HG02943 (cell line): ENCODE measurements at regions not wholly inside any gene's neighbourhood (a gene's known extent, or its start where the extent isn't known, plus 50 kb on each side); places are given as distances from the start of the nearest gene placed in this dataset.

Source experiments
- ATAC-seq: cut with Tn5 transposase; IDR thresholded peaks from one replicate; pipeline ENCODE4 v1.9.1; 2021; ENCODE audit warnings: mild to moderate bottlenecking, low read depth, moderate library complexity; ENCODE audit not compliant: unreplicated experiment

DNA sequence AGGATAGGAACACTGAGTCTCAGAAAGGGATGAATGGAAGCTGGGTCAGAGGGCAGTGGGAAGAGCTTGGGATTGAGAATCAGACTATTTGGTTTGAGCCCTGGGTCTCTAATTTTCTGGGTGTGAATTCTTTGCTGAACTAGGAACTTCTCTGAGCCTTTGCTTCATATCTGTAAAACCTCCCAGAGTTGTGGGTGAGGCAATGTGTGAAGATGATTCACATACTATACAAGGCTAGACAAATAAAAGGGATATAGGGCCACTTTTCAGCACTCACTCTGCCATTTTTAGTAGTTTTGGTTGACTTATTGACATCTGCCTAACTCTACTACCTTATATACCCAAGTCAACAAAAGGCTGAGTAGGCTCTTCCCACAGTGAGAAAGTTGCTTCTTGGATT lies 77.7 kb upstream of the JUN start:
- ATAC-seq, result no peak

DNA sequence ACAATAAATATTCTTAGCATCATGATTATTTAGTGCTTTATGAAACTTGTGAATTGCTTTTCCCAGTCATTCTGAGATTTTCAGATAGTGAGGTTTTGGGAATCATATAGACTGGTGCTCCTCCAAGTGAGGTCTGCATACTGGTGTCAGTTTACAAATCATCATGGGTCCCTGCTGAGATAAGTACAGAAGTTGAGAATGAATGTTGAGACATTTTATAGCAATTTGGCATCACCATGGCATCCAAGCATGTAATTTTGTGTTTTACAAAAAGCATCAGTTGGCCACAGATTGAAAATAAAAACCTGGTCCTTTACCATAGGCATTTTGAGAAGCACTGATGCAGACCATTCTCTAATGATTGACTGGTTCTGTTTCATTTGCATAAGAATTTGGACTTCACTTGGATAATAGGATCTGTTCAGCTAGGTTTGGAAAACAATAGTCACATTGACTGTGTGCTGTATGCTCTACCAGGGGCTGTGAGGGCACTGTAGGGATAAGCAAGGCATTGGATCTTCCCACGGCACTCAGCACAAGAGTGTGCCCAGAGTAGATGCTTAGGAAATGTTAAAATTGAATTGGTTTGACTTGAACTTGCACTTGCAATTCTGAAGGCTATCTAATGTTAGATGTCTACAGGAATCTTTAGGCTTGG lies 79.0 kb upstream of the JUN start:
- ATAC-seq, result no peak

DNA sequence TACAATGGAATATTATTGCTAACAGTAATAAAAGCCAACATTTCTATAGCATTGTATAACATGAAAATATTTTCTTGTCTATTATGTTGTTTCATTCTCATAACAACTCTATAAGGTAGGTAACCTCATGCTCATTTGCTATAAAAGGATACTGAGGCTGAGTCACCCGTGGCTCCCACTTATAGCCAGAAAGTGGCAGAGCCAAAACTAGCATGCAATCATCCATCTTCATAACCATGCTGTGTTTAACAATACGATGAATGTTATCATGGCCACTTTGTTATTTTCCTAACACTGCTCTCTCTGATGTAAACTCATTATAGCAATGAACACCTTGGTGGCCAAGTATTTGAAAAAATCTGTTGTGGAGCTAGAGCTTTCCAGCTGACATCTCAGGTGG lies 80.8 kb upstream of the JUN start:
- ATAC-seq, result no peak

DNA sequence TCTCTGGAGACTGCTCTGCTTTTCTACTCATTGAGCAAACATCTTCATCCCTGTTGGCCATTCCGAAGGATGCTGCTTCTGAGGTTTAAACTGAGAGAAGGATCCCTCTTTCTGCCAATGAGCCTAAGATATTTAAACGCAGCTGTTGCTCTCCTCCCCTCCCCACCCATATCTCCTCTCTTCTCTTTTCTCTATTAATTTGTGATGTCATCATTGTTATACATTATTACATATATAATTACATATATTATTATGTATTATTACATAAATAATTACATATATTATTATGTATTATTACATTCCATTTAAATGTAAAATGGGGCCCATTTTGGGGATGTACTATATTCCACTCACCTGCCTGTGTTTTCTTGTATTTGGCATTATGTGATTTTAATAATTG lies 82.7 kb upstream of the JUN start:
- no peak for ATAC-seq

DNA sequence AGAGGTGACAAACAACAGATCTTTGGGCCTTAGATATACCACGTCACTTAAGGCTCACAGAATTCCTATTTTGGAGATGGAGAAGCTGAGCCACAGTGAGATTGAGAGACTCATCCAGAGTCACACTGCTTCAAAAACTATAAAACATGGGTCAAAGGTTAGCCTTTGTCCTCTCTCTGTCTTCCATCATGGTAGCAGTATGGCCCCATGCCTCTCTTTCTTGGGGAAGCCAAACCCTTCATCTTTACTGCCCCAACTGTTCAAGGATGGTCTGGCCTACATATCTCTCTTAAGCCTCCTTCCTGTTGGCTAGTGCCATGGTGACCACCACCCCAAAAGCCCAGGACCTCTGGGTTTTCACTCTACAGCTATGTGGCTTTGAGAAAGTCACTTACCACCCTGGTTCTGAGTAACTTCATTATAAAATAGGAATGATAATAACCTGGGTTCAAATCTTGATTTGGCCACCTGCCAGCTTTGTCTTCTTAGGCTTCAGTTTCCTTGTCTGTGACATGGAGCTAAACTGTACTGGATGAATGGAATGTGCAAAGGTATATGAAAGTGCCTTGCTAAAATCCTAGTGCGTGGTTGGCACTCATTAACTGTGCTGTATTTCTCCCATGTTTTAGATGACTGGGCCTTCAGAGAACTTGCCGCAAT lies 85.9 kb upstream of the JUN start:
- no peak for ATAC-seq

DNA sequence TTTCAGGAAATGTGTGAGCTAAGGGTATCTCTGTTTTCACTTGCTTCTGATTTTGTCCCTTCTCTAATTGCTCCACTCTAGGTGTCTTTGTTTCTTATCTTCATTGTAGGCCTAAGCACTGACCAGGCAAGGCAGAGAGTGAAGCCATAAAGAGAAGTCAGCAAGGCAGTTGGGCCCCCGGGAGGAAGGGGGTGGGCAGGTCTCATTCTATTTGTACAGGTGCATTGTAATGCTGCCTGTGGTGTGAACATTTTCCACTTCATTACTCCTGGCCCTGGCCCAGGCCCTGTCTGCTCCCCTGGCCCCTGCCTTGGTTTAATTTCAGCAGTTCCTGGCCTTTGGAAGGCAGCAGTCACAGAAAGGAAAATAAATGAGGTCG lies 86.4 kb upstream of the JUN start:
- no peak for ATAC-seq

DNA sequence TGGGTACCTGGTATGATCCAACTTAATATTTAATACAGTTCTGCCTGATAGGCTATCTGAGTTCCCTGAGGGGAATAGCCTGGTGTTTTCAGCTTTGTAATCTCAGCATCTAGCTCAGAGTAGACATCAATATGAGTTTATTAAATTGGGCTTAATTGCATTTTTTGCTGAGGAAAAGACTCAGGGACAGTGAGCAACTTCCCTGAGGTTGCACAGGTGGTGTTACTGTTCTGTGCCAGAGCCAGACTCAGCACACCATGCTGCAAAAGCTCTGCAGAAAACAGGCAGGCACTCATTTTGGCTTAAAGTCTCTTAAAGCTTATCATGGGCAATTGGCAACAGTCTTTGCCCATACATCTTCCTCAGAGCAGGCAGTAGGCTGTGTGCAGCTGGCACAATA lies 90.5 kb upstream of the JUN start:
- ATAC-seq, result no peak

DNA sequence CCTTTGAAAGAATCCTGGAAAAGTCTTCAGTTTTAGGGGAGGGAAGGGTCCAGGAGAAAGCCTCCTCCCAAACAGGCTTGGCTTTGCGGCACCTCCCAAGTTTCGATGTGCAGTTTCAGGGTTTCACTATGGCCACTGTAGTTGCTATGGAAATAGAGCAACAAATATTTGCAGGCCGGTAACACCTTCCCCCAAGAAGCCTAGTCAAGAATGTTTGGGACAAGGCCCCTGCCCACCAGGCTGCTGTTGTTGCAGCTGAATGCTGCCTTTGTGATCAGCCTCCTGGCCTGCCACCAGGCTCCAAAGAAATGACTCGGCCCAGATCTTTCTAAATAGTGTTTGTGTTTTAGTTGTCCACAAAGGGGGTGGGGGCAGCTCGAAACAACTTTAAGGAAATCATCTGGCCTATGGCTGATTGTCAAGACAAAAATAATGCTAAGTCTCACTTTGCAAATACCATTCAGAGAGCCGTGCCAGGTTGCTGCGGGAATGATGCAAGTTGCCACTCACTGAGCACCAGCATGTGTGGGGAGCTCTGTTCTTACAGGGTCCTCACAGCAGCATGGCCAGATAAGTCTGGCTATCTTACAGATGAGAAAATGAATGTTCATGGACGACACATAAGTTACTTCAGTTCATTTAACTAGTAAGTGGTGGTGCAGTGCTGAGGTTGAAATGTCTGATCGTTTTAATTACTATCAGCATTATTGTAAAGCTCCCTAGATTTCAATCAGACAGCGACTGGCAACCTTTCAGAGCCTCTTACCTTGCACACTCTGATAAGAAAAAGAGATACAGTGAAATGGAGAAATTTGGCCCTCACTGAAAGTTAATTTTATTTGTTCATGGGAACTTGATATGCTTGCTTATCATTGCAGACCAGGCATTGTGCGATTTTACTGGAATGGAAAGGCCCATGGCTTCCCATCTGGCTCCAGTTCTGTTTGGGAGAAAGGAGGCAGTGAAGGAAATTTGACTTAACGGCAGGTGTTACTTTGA lies 91.2 kb upstream of the JUN start:
- ATAC-seq, result no peak

DNA sequence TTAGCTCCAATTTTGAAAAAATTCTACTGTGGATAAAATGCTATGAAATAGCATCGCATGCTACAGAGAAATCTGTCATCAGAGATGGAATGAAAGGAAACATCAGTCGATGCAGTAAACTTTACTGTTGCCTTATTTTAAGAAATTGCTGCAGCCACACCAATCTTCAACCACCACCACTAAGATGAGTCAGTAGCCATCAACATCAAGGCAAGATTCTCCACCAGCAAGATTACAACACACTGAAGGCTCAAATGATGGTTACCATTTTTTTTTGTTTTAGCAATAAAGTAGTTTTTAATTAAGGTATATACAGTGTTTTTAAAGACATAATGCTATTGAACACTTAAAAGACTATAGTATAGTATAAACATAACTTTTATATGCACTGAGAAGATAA lies 95.6 kb upstream of the JUN start:
- no peak for ATAC-seq

DNA sequence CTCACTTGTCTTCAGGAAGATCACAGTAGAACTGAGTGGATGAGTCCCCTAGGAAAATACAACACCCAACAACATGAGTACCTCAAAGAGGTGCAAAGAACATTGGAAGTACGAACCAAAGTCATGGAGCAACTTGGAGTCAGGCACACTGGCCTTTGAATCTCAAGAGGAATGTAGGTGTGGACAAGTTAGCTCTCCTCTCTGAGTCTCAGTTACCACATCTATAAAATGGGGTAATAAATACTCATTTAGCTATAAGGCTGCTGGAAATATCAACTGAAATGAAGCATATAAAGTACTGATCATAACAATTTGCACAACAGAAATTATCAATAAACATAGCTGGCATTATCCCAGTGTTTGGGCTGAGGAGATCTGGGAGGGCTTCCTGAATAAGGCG lies 96.7 kb upstream of the JUN start:
- no peak for ATAC-seq

DNA sequence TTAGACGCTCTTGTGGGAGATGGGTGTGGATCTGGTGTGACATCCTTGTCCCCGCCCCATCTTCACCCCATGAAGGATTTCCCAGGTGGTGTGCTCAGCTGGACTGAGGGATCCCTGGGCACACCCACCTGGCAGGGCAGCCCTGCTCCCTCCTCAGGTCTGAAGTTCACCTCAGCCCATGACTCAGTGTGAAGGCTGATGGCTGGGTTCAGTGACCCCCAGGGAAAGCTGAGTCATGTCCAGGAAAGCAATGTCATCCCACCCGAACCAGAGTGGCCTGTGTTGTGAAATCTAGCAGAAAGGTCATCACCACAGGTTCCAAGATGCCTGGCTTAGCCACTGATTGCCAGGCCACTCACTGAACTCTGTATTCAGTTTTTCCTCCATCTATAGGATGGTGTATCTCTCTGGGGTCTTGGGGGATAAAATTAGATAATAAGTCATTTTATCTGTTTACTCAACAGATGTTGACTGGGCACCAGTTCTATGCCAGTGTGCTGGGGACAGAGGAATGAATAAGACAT lies 97.7 kb upstream of the JUN start:
- ATAC-seq, result no peak

DNA sequence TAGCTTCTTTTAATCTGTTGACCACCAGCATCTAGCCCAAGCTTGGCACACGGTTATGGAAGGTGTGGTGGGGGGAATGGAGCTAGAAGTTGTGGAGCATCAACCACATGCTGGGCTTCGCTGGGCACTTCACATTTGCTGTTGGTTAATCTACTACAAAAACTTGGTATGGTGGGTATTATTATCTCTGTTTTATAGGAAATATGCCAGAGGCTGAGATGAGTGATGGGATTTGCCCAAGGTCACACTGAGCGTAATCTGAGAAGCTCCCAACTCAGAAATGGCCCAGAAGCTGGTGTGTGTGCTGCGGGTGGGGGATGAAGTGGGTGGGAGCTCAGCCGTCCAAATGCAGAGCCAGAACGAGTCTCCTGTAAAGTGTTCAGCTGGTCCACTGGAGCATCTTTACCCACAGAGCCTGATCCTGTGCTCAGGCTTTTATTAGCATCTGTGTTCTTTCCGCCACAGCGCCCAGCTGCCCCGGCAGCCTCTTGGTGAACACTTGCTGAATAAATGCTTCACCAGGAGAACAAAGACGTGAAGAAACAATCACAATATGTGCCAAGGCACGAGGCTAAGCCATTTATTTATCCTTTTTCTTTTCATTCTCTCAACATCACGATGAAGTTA lies 98.6 kb upstream of the JUN start:
- ATAC-seq, result no peak

DNA sequence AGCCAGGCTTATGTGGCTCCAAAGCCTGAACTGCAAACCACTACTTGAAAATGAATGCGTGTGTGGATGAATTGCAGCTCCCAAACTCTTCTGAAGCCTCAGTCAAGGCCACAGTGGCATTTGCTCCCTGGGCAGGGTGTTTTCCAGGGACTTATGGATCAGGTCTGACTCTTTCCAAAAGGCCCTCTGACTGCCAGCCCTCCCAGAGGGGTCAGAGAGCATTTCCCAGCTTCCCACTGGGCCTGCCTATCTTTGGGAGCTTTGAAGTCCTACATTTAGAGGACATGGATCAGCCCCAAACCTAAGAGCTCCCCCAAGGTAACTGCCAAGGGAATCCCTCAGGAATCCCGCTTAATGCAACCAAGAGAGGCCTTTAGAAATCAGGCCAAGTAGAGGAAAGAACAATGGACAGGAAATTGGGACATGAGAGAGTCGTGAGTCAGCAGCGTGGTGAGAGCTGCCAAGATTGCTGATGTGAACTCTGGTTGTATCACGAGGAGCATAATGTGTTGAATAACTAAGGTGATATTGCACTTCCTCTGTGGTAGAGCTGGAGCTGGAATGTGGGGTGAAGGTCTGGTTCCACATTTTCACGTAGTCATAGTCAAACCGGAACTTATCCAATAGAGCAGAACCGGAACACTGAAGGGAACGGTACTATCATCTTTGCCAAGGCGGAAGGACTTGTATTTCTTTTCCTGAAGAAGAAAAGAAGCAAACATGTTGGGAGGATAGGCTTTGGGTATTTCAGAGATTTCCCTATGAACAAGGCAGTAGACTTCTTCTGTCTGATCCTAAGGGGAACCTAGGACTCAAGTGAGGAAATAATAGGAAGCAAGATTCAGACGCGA lies 99.4 kb upstream of the JUN start:
- ATAC-seq, result no peak

DNA sequence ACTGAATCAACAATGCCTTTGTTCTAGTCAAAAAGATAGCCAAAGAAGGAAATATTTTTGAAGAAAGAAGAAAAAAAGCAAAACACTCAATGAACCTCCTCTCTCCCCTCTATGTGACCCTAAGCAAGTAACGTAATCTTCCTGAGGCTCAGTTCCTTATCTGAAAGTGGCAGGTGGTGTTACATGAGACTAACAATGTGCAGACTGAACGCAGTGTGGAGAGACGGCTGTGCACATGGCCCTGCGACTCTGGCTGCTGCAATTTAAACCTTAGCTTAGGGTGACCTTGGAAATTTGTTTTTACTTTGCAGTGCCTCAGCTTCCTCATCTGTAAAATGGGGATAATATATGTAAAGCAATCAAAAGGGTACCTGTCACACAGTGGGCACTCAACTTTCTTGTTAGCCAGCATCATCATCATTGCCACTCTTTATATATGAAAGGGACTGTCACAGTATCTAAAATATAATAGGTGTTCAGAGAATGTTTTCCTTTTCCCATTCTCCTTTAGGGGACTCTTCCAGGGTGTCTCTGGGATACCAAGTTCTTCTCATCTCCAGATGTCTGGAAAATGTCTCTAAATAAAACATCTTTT lies 100.1 kb upstream of the JUN start:
- peak; percentile 68 for ATAC-seq

DNA sequence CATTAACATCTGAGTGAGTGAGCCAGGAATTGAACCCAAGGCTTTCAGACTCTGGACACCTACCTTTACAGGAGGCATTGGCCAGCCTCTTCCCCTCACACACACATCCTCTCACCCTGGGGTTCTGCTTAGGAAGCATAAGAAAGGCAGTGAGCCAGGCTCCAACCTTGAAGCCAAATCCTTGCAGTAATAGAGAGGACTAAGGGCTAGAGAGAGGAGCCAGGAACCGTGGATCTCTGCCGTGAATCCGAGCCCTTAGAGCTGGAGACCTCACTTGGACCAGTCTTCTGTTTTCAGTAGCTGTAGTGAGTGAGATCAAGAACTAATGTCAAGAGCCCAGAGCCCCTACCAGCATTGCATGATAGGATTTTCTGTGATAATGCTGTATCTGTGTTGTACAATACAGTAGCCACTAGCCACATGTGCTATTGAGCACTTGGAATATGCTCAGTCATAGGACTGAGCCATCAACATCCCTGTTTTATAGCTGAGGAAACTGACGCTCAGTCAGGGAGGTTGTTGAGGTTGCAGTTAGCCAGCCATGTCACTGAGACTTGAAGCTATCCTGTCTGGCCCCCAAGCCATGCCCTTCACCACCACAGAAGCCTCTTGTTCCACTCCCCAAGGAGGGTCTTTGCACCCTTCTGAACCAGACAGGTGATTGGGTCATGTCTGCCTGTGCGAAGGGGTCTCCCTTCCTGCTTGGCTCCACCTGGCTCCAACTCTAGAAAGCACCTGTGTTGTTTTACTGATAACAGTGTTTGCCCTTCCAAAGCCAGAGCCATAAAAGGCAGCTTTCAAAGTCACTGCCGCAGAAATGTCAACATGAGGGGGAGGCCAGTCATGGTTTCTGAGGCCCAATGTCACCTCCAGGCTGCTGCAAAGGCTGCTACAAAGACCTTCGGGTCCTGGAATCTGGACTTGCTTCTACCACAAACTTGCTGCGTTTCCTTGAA lies 101.1 kb upstream of the JUN start:
- ATAC-seq, result no peak

DNA sequence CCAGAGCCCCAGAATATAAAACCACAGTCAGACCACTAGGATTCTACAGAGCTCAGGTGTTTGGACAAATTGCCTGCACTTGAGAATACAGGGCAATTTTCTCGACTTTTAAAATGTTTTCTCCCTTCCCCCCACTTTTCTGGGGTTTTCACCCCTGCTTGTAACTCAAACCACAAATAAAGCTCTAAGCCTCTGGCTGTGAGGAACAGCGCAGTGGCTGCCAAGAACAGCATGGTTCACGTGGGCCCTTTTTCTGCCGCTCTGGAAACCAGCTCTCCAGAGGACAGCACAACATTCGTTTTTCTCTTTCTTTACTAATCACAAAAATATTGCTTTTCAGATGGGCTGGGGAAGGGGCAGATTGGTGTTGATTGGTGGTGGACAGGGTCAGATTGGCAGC lies 102.2 kb upstream of the JUN start:
- ATAC-seq, result no peak

DNA sequence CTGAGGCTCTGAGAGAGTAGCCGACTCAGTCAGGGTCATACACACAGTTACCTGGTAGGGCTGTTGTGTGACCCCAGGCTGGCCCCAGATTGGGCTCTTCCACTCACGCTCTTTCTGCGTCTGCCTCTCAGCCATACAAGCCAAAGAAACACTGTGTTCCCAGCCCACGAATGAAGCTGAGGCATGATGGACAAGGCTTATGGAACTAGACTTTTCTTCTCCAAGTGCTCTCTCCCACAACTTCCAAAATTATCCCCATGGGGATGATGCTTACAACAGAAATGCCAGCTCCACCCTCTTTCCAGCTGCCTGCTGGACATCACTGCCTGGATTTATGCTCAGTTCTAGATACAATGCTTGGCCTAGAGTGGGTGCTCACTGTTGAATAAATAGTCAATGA lies 102.8 kb upstream of the JUN start:
- no peak for ATAC-seq

DNA sequence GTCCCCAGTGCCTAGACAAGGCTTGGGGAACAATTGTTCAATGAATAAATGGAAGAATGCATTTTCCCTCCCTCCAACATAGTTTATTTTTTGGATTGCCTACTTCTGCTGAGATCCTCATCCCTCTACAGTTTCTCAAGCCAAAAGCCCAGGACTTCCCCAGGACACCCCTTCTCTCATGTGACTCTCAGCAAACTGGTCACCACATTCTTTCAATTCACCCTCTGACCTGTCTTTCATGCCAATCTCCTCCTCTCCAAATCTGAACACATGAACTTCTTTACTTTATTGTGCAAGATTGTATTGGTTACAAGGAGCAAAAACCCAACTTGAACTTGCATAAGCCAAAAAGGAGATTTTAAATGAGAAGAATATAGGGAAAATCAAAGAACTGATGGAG lies 103.2 kb upstream of the JUN start:
- no peak for ATAC-seq
